Sigmoid colon (tissue), 4 donors: ENCODE measurements at regions not wholly inside any gene's neighbourhood (a gene's known extent, or its start where the extent isn't known, plus 50 kb on each side); places are given as distances from the start of the nearest gene placed in this dataset.

Experiments used
- CTCF ChIP-seq, 4 experiments: fragments of 450-650 bp in 3 of 4; fragments of 200-600 bp in 1 of 4; IDR thresholded peaks; one replicate each; pipeline ENCODE4 v1.5.1; 2016 to 2019; ENCODE audit warnings: antibody characterized with exemption in 4 of 4, mild to moderate bottlenecking in 3 of 4, moderate library complexity in 2 of 4
- EP300 ChIP-seq, 4 donors: sonication (generic); formaldehyde crosslinking; IDR thresholded peaks; one replicate each; pipeline ENCODE4 v1.6.1; 2017; ENCODE audit warnings: antibody characterized with exemption in 4 of 4

GRCh38 chr7:132061937-132062336 lies 505.5 kb upstream of the PODXL start:
- TF ChIP-seq CTCF (IDR thresholded peaks at IDR 0.05) (no peak), EP300 (IDR thresholded peaks at IDR 0.05) (no peak)
